Cardiac fibroblast (primary cell): ENCODE measurements at regions not wholly inside any gene's neighbourhood (a gene's known extent, or its start where the extent isn't known, plus 50 kb on each side); places are given as distances from the start of the nearest gene placed in this dataset.

Experiments used
- DNase-seq, 2 donors: peaks; one replicate each; pipeline versions ENCODE4 v3.0.0 to v3.0.0-alpha.2; 2010; ENCODE audit warnings: low read depth in 2 of 2
- H3K4me3 ChIP-seq, 2 donors: replicated peaks in 1 of 2; 1 replicate in 1 of 2; 2 replicates in 1 of 2; pipeline ENCODE4 v1.5.1; 2011; ENCODE audit warnings: low read depth in 2 of 2, low read length in 2 of 2, mild to moderate bottlenecking in 2 of 2, moderate library complexity in 1 of 2
- TF ChIP-seq, protein P1 (sequence below): IDR thresholded peaks from one replicate; pipeline ENCODE4 v1.5.1; 2011; ENCODE audit warnings: low read depth, mild to moderate bottlenecking, low read length, inconsistent platforms

- DNase-seq: peak in 1 of 2 donors; percentile 19
- TF ChIP-seq, protein P1, sequence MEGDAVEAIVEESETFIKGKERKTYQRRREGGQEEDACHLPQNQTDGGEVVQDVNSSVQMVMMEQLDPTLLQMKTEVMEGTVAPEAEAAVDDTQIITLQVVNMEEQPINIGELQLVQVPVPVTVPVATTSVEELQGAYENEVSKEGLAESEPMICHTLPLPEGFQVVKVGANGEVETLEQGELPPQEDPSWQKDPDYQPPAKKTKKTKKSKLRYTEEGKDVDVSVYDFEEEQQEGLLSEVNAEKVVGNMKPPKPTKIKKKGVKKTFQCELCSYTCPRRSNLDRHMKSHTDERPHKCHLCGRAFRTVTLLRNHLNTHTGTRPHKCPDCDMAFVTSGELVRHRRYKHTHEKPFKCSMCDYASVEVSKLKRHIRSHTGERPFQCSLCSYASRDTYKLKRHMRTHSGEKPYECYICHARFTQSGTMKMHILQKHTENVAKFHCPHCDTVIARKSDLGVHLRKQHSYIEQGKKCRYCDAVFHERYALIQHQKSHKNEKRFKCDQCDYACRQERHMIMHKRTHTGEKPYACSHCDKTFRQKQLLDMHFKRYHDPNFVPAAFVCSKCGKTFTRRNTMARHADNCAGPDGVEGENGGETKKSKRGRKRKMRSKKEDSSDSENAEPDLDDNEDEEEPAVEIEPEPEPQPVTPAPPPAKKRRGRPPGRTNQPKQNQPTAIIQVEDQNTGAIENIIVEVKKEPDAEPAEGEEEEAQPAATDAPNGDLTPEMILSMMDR: no peak
- H3K4me3 ChIP-seq: no peak overlapping the region
Measured at GRCh38 chrX:136975684-136976470, 57.9 kb downstream of the GPR101 start.

DNA sequence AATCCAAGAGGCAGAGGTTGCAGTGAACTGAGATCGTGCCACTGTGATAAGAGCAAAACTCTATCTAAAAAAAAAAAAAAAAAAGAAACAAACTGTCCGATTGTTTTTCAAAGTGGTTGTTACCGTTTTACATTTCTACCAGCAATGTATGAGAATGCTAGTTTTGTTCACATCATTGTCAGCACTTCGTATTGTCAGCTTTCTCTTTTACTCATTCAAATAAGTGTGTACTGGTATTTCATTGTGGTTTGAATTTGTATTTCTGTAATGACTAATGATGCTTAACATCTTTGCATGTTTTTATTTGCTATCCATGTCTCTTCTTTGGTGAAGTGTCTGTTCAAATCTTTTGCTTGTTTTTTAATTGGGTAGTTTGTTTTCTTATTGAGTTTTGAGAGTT lies 65.8 kb downstream of the GPR101 start:
- TF ChIP-seq, protein P1: no peak
- DNase-seq: no peak
- H3K4me3 ChIP-seq: no peak overlapping the region

- TF ChIP-seq, protein P1: no peak
- DNase-seq: no peak
- H3K4me3 ChIP-seq: no peak overlapping the region
Measured at GRCh38 chrX:136963973-136964372, 69.8 kb downstream of the GPR101 start.

GRCh38 chrX:136961594-136962135 lies 72.1 kb downstream of the GPR101 start:
- H3K4me3 ChIP-seq: no peak overlapping the region
- DNase-seq: peak; percentile 19 to 25
- TF ChIP-seq, protein P1: no peak

GRCh38 chrX:136954930-136955329 lies 74.4 kb upstream of the RBMX start:
- TF ChIP-seq, protein P1: peak; percentile 19
- no peak overlapping the region for H3K4me3 ChIP-seq
- peak; percentile 60 to 62 for DNase-seq

GRCh38 chrX:136953867-136954787 lies 73.6 kb upstream of the RBMX start:
- no peak overlapping the region for H3K4me3 ChIP-seq
- TF ChIP-seq, protein P1: peak; percentile 58
- peak; percentile 80 for DNase-seq
